ENCODE measurements at regions not wholly inside any gene's neighbourhood (a gene's known extent, or its start where the extent isn't known, plus 50 kb on each side); places are given as distances from the start of the nearest gene placed in this dataset.
A peak's percentile ranks its signal among the peaks of the same experiment; 100 is the strongest.

GRCh38 chr13:26983543-26984320, 187.9 kb downstream of the USP12 start:
- no peaks in the 10 kb centered on the region for H3K36me3 ChIP-seq
- H3K27ac ChIP-seq = peak overlapping the region; percentile 24 to 55
- DNase-seq (ENCODE audit: low spot score) = no peak
- 81% methylated on average over 12 of the region's 12 CpGs for whole genome bisulfite sequencing
- no peaks in the 10 kb centered on the region for H3K9me3 ChIP-seq
- no peak for TF ChIP-seq CTCF (IDR thresholded peaks at IDR 0.05)
- TF ChIP-seq POLR2A (IDR thresholded peaks at IDR 0.05) = no peak
- no peak for TF ChIP-seq POLR2AphosphoS5 (IDR thresholded peaks at IDR 0.05)
- H3K4me3 ChIP-seq = no peak overlapping the region
- no peaks in the 10 kb centered on the region for H3K27me3 ChIP-seq (replicated peaks; ENCODE audit: insufficient read depth)
- intact Hi-C loops (cut with DNase I) = loop anchor here (5.0 kb wide), 2 partner anchors 36 to 189 kb away; partner anchors contain the start of gene USP12
- peaks cover 4% of the 10 kb centered on the region for H3K4me1 ChIP-seq (replicated peaks)

- Histone ChIP-seq H3K4me1 (replicated peaks) (peaks cover 4% of the 10 kb centered on the region), H3K4me3 (no peak overlapping the region), H3K27ac (no peak overlapping the region), H3K9me3 (no peaks in the 10 kb centered on the region), H3K36me3 (no peaks in the 10 kb centered on the region), H3K27me3 (replicated peaks; ENCODE audit: insufficient read depth) (peaks cover 4% of the 10 kb centered on the region)
- intact Hi-C loops (cut with DNase I) = loop anchor here (5.0 kb wide), 2 partner anchors 33 to 192 kb away; partner anchors contain the start of gene USP12
- TF ChIP-seq POLR2A (IDR thresholded peaks at IDR 0.05) (no peak), POLR2AphosphoS5 (IDR thresholded peaks at IDR 0.05) (no peak), CTCF (IDR thresholded peaks at IDR 0.05) (no peak)
- DNase-seq (ENCODE audit: low spot score) = no peak
- 63% methylated on average over 18 of the region's 18 CpGs for WGBS
Observed at GRCh38 chr13:26980099-26981031, 191.2 kb downstream of the USP12 start.

GRCh38 chr13:26979334-26979733, 192.3 kb downstream of the USP12 start:
- H3K4me1 ChIP-seq (replicated peaks) = peaks cover 4% of the 10 kb centered on the region
- 75% methylated on average over 8 of the region's 8 CpGs for WGBS
- H3K27ac ChIP-seq = no peak overlapping the region
- H3K36me3 ChIP-seq = no peaks in the 10 kb centered on the region
- intact Hi-C loops (cut with DNase I) = no loop called here
- no peak for DNase-seq (ENCODE audit: low spot score)
- H3K4me3 ChIP-seq = no peak overlapping the region
- TF ChIP-seq POLR2A (IDR thresholded peaks at IDR 0.05) (no peak), POLR2AphosphoS5 (IDR thresholded peaks at IDR 0.05) (no peak)
- H3K27me3 ChIP-seq (replicated peaks; ENCODE audit: insufficient read depth) = peaks cover 4% of the 10 kb centered on the region
- no peaks in the 10 kb centered on the region for H3K9me3 ChIP-seq

GRCh38 chr13:26978081-26978860, 193.3 kb downstream of the USP12 start:
- peaks cover under 1% of the 10 kb centered on the region for H3K4me1 ChIP-seq (replicated peaks)
- H3K27me3 ChIP-seq (replicated peaks; ENCODE audit: insufficient read depth) = peaks cover 4% of the 10 kb centered on the region
- no peaks in the 10 kb centered on the region for H3K36me3 ChIP-seq
- TF ChIP-seq POLR2AphosphoS5 (IDR thresholded peaks at IDR 0.05) = no peak
- no peak for TF ChIP-seq CTCF (IDR thresholded peaks at IDR 0.05)
- TF ChIP-seq POLR2A (IDR thresholded peaks at IDR 0.05) = no peak
- intact Hi-C loops (cut with DNase I) = no loop called here
- no peak overlapping the region for H3K27ac ChIP-seq
- H3K9me3 ChIP-seq = no peaks in the 10 kb centered on the region
- 54% methylated on average over 12 of the region's 12 CpGs for WGBS
- no peak for DNase-seq (ENCODE audit: low spot score)
- no peak overlapping the region for H3K4me3 ChIP-seq

- DNase-seq (ENCODE audit: low spot score) = no peak
- no peaks in the 10 kb centered on the region for H3K4me1 ChIP-seq (replicated peaks)
- H3K27ac ChIP-seq = no peak overlapping the region
- no peak overlapping the region for H3K4me3 ChIP-seq
- H3K27me3 ChIP-seq (replicated peaks; ENCODE audit: insufficient read depth) = peaks cover 4% of the 10 kb centered on the region
- H3K9me3 ChIP-seq = no peaks in the 10 kb centered on the region
- intact Hi-C loops (cut with DNase I) = no loop called here
- 35% methylated on average over 11 of the region's 11 CpGs for WGBS
- H3K36me3 ChIP-seq = no peaks in the 10 kb centered on the region
- TF ChIP-seq CTCF (IDR thresholded peaks at IDR 0.05) = no peak
- no peak for TF ChIP-seq POLR2A (IDR thresholded peaks at IDR 0.05)
- no peak for TF ChIP-seq POLR2AphosphoS5 (IDR thresholded peaks at IDR 0.05)
Observed at GRCh38 chr13:26977541-26977940, 194.1 kb downstream of the USP12 start.
